ENCODE measurements at regions not wholly inside any gene's neighbourhood (a gene's known extent, or its start where the extent isn't known, plus 50 kb on each side); places are given as distances from the start of the nearest gene placed in this dataset.

- FAIRE-seq: no peak
These were observed 559.0 kb upstream of the MEF2C start for GRCh38 chr5:89441965-89442364.

GRCh38 chr5:89440670-89441069 is 557.7 kb upstream of the MEF2C start:
- no peak for FAIRE-seq

GRCh38 chr5:89437450-89438435 is 554.8 kb upstream of the MEF2C start:
- no peak for FAIRE-seq

- FAIRE-seq: no peak
These were observed 553.5 kb upstream of the MEF2C start for GRCh38 chr5:89436464-89436863.

GRCh38 chr5:89435347-89435746 is 552.4 kb upstream of the MEF2C start:
- FAIRE-seq: no peak

- no peak for FAIRE-seq
These were observed 545.6 kb upstream of the MEF2C start for GRCh38 chr5:89428624-89429023.

- no peak for FAIRE-seq
These were observed 542.1 kb upstream of the MEF2C start for GRCh38 chr5:89425062-89425461.

GRCh38 chr5:89421035-89421434 is 538.1 kb upstream of the MEF2C start:
- peak; percentile 97 for FAIRE-seq

GRCh38 chr5:89418407-89419085 is 535.6 kb upstream of the MEF2C start:
- FAIRE-seq: no peak

GRCh38 chr5:89417990-89418389 is 535.0 kb upstream of the MEF2C start:
- FAIRE-seq: no peak

GRCh38 chr5:89417515-89417914 is 534.5 kb upstream of the MEF2C start:
- FAIRE-seq: no peak

GRCh38 chr5:89411891-89412290 is 528.9 kb upstream of the MEF2C start:
- FAIRE-seq: no peak

GRCh38 chr5:89407054-89407453 is 524.1 kb upstream of the MEF2C start:
- FAIRE-seq: no peak

GRCh38 chr5:89401659-89402058 is 518.7 kb upstream of the MEF2C start:
- FAIRE-seq: no peak

- FAIRE-seq: no peak
These were observed 518.0 kb upstream of the MEF2C start for GRCh38 chr5:89401012-89401411.

GRCh38 chr5:89399548-89399947 is 516.6 kb upstream of the MEF2C start:
- FAIRE-seq: no peak

- no peak for FAIRE-seq
These were observed 514.1 kb upstream of the MEF2C start for GRCh38 chr5:89397096-89397495.

- no peak for FAIRE-seq
These were observed 513.4 kb upstream of the MEF2C start for GRCh38 chr5:89396278-89396954.

GRCh38 chr5:89395111-89395510 is 512.1 kb upstream of the MEF2C start:
- FAIRE-seq: no peak

- FAIRE-seq: no peak
These were observed 505.9 kb upstream of the MEF2C start for GRCh38 chr5:89388872-89389271.

- no peak for FAIRE-seq
These were observed 501.4 kb upstream of the MEF2C start for GRCh38 chr5:89384391-89384790.

GRCh38 chr5:89380635-89381034 is 497.7 kb upstream of the MEF2C start:
- no peak for FAIRE-seq

- FAIRE-seq: no peak
These were observed 494.9 kb upstream of the MEF2C start for GRCh38 chr5:89377767-89378455.
